NCI-H460 (cell line): ENCODE measurements at regions not wholly inside any gene's neighbourhood (a gene's known extent, or its start where the extent isn't known, plus 50 kb on each side); places are given as distances from the start of the nearest gene placed in this dataset.

Source experiments
- DNase-seq: peaks from one replicate; pipeline ENCODE4 v3.0.0-alpha.2; 2016; ENCODE audit warnings: low read depth; ENCODE audit errors: extremely low read depth

- DNase-seq = no peak
Measured at GRCh38 chr6:133818320-133818719, 70.6 kb upstream of the TCF21 start.

DNA sequence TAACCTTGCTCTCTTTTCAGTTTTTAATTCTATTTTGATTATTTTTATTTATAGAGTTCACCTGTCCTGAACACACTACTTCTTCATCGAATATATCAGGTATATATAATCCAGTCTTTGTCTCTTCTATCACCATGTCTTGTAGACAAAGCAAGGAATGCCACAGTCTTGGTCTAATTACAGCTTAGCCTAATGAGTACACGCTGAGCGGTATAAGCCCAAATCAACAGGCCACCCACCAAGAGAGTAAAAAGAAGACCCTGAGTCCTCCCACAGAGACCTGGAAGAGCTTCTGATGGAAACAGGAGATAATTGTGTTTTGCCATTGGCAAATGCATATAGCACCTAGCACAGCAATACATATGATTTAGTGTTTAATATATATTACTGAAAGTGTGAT is 68.7 kb upstream of the TCF21 start:
- DNase-seq = no peak

DNA sequence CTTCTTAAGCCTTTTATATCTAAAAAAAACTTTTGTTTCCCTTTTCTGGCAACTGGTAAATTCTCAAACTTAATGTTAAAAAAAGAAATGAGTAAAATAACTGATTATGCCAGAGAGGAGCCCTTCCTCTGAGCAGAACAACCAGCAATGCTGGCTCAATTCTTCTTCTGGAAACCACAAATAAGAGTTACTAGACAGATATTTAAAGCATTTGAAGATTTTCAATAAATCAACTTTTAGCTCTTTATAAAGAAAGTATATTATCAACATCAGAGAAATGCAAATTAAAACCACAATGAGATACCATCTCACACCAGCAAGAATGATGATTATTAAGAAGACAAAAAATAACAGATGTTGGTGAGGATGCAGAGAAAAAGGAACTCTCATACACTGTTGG is 61.1 kb upstream of the TCF21 start:
- DNase-seq = no peak

DNA sequence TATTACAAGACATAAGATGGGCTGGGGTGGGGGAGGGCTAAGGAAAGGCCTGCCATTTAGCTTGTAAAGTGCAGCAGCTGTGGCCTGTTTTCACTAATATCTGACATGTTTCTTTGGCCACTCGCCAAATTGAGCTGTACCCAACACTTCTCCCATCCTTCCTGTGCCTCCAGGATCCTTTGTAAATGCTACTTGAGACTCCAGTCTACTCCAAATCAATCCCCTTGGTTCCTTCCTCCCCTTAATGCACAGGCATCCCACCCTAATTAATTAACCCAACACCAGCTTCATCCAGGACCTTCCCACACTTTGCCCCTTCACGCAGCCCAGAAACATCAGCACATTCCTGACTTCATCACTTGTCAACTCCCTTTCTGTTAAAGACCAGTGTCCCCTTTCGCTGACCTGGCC is 55.0 kb upstream of the TCF21 start:
- no peak for DNase-seq

DNA sequence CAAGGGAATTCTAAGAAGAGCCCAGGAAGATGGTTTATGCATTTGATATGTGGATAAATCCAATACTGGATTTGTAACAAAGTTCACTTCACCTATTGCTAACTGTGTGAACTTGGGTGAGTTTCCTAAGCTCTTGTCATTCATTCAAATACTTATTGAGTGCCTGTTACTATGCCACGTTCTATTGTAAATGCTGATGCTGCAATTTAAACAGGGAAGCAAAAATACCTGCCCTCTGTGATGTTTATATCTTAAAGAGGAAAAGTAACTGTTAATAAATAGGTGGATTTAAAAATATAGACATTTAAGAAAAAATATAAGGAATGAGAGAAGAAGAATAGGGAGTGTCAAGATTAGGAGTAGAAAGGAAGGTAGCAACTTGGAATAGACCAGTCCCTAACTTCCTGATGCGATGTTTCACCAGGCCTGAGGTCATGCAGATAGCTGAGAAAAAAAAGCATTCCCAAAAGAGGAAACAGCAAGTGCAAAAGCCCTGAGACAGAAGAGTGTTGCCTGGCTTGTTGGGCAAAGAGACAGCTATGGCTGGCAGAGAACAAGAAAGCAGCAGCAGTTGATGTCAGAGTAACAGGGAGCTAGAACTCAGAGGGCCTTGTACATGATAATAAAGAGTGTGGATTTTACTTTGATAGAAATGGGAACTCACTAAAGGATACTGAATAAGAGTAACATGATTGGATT is 54.3 kb upstream of the TCF21 start:
- no peak for DNase-seq

- DNase-seq = no peak
Measured at GRCh38 chr6:133835901-133836300, 53.0 kb upstream of the TCF21 start.

DNA sequence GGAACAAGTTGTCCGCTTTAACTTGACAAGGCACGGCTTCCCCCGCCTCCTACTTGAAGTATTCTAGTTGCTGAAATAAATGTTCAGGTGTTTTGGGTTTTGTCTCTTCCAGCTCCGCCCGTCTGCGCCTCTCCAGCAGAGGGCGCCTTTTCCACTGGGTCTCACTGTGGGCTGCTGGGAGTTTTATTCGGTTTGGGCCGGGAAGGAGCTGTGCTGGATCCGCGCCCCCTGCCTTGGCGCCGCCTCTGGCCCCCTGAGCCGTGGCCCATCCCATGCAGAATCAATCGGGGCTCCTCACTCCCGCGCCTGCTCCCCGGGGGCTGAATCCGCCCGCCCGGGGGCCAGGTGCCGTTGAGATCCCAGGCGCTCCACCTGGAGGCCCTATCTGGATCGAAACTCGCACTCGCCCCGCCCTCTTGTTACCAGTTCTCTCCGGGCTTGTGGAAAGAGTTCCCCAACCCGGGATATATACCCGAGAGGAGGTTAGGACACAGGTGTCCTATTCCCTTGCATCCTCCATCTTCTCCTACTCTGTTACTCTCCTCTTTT is 51.0 kb upstream of the TCF21 start:
- peak; percentile 53 for DNase-seq
